HG03558 (cell line): ENCODE measurements at regions not wholly inside any gene's neighbourhood (a gene's known extent, or its start where the extent isn't known, plus 50 kb on each side); places are given as distances from the start of the nearest gene placed in this dataset.

Experiments
- ATAC-seq: cut with Tn5 transposase; IDR thresholded peaks from one replicate; pipeline ENCODE4 v1.9.1; 2021; ENCODE audit warnings: moderate number of reproducible peaks; ENCODE audit not compliant: unreplicated experiment; ENCODE audit errors: extremely low read depth

DNA sequence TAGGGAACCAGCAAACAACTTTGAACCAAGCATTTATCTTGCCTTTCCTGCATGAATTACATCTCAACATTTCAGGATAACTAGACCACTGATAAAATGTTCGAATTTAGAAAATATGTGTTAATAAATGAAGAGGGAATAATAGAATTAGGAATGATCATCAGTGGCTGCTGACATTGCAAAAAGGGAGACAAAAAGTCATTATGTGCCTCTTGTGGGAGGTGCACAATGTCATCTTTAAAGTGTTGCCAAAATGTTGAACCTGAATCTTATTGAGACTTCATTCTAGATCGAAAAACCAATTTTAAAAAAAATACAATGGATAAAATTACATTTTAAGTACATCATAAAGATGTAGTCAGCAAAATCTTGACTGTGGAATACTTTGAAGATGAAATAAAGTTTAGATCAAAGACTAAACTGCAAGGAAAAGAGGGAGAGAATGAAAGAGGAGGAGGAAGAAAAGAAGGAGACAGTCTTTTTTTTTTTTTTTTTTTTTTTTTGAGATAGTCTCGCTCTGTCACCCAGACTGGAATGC is 299.3 kb downstream of the FBXW7 start:
- ATAC-seq: no peak

- ATAC-seq: no peak
Measured at GRCh38 chr4:152235718-152236117, 300.2 kb downstream of the FBXW7 start.

GRCh38 chr4:152234571-152234970 is 301.3 kb downstream of the FBXW7 start:
- no peak for ATAC-seq

DNA sequence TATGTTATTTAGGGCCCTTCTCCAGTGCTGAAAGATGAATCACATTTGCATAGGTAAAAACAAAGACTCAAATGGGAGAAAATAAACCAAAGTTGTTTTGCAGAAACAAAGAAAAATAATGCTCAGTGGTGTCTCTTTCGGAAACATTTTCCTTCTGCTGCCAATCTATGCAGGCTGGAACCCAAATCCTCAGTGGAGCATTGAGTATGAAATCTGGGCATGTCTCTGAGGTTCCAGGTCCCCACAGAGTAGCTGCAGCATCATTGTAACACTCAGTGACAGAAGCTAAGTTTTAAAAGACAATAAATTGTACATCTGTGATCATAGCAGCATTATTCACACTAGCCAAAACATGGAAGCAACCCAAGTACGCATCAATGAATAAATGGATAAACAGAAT is 303.6 kb downstream of the FBXW7 start:
- no peak for ATAC-seq

- no peak for ATAC-seq
Measured at GRCh38 chr4:152229782-152230289, 306.1 kb downstream of the FBXW7 start.

DNA sequence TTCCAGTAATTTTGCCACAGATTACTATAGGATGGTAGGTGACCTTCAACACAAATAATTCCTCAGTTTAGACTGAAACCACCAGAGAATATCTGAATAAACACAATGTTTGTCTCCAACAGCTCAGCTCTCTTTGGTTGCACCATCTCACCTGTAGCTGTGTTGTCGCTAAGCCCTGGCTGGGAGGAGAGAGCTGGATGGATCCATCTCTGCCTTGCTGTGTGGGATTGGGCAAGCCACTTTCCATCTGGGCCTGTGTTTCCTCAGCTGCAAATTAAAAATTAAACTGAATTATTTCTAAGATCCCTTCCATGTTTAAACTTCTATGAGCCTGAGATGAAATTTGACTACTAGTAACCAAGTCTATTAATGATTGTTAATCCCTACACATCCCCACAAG is 310.2 kb downstream of the FBXW7 start:
- ATAC-seq: no peak

- ATAC-seq: no peak
Measured at GRCh38 chr4:152224721-152225420, 311.0 kb downstream of the FBXW7 start.

DNA sequence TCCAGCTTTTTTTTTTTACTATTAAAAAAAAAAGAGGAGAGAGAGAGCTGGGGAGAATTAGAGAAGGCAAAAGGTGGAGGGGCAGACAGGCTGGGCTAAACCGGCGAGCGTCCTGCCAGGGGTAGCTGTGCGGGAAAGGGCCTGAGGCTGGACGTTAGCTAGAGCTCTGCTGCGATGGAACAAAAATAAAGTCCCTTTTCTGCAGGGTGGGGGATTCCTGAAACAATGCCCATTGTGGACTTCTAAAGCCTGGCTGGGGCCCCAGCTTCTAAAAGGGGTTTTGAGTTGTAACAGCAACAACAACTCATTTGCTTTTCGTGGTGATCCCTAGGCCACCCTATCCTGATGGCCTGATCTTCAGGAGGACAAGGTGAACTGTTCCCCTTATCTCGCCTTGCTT is 311.7 kb downstream of the FBXW7 start:
- ATAC-seq: no peak

DNA sequence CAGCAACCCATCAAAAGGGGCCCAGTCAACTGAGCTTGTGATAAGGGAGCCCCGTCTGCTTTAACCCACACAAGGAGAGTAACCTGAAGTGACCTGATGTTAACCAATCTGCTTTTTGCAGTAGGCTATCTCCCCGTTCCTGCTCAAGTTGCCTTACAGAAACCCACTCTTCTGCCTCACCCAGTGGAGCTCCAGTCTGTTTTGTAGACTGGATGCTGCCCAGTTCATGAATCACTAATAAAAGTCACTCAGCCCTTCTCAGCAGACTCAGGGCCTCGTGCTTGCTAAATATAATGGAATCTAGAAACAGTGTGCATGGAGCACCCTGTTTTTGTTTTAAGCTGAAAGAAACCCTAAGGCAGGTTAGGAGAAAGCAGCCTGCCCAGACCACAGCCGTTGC is 312.3 kb downstream of the FBXW7 start:
- ATAC-seq: no peak

- no peak for ATAC-seq
Measured at GRCh38 chr4:152221816-152222516, 313.9 kb downstream of the FBXW7 start.

DNA sequence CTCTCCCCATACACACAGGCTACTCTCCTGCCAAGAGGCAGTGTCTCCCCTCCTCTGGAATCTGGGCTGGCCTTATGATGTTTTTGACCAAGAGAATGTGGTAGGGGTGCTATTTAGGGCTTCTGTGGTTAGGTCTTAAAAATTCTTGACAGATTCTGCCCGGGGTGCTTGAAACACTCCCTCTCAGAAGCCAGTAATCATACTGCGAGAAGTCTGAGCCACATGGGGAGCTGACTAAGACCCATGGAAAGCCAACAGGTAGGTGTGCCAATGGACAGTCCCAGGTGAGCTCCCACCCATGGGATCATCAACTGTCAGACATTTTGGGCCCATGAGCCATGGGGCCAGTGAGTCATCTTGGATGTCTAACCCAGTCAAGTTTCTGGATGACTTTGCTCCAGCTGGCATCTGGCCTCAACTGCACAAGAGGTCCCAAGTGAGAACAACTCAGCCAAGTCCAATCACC is 315.7 kb downstream of the FBXW7 start:
- ATAC-seq: no peak

- no peak for ATAC-seq
Measured at GRCh38 chr4:152218576-152218975, 317.3 kb downstream of the FBXW7 start.

GRCh38 chr4:152217896-152218295 is 318.0 kb downstream of the FBXW7 start:
- ATAC-seq: no peak

DNA sequence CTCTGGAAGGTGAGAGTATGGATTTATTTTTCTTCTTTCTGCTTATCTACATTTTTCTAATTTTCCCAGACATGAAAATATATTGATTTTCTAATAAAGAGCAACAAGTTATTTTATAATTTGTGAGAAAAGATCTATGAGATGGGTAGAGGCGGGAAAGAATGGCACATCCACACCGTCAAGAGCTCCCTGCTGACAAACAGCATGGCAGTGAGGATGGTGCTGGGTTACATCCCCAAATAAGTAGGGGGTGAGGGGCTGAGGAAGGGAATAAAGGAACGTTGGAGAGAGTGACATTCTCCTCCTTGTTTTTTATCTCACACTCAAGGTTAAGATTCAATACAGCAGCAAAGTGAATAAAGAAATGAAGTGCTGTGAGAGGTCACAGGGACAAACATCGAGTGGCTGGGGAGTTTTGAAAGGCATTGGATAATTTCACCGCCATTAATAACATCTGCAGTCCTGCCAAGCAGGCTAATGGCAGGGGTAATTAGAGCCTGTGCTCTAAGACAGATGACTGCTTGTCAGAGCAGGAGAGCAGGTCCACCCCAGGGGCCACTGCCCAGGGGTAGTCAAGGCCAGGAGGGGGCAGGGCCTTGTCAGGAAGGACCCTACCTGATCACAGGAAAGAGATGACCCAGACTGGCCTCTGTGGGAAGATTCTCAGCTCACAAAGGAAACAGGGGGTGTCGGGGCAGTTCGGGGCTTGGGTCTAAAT is 323.8 kb downstream of the FBXW7 start:
- no peak for ATAC-seq

DNA sequence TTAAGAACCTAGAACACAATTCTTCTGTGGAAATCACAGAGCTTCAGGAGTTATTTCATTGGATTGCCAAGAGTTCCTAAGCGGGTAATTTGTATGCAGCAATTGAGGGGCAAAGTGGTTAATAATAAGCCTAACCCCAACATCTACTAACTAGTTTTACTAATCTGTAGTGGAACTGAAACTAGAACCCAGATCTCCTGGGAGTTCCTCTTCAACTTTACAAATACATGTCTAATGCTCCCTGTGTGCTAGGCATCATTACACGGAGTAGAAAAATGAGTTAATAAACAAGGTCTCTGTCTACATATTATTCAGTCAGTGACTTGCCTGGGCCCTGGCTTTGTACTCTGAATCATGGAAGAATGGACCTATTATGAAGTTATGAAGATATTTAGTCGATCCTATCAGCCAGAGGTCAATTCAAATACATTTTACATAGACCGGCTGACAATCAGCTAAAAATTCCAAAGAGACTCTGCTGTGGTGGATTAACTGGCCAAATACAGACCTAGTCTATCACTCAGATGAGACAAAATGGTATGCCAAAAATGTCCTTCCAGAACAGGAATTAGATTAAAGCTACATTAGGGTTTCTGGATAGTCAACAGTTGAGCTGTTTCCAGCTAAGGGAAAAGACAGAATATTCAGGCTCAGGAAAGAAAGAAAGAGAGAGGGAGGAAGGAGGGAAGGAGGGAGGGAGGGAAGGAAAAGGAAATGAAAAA is 326.0 kb downstream of the FBXW7 start:
- ATAC-seq: peak; percentile 75

GRCh38 chr4:152207378-152207720 is 328.5 kb downstream of the FBXW7 start:
- ATAC-seq: no peak

- ATAC-seq: no peak
Measured at GRCh38 chr4:152206646-152207377, 329.1 kb downstream of the FBXW7 start.

- ATAC-seq: no peak
Measured at GRCh38 chr4:152206185-152206584, 329.7 kb downstream of the FBXW7 start.

- no peak for ATAC-seq
Measured at GRCh38 chr4:152202415-152202814, 333.5 kb downstream of the FBXW7 start.
